ENCODE measurements at regions not wholly inside any gene's neighbourhood (a gene's known extent, or its start where the extent isn't known, plus 50 kb on each side); places are given as distances from the start of the nearest gene placed in this dataset.

- no peak overlapping the region for H3K27ac ChIP-seq
- TF ChIP-seq, protein P1, sequence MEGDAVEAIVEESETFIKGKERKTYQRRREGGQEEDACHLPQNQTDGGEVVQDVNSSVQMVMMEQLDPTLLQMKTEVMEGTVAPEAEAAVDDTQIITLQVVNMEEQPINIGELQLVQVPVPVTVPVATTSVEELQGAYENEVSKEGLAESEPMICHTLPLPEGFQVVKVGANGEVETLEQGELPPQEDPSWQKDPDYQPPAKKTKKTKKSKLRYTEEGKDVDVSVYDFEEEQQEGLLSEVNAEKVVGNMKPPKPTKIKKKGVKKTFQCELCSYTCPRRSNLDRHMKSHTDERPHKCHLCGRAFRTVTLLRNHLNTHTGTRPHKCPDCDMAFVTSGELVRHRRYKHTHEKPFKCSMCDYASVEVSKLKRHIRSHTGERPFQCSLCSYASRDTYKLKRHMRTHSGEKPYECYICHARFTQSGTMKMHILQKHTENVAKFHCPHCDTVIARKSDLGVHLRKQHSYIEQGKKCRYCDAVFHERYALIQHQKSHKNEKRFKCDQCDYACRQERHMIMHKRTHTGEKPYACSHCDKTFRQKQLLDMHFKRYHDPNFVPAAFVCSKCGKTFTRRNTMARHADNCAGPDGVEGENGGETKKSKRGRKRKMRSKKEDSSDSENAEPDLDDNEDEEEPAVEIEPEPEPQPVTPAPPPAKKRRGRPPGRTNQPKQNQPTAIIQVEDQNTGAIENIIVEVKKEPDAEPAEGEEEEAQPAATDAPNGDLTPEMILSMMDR (conservative IDR thresholded peaks at IDR 0.05) = no peak
- no peak for TF ChIP-seq ZFX (IDR thresholded peaks at IDR 0.05)
Observed at GRCh38 chr3:177824190-177824786, 627.0 kb upstream of the TBL1XR1 start.

- TF ChIP-seq, protein P1 (conservative IDR thresholded peaks at IDR 0.05) = no peak
- no peak for TF ChIP-seq ZFX (IDR thresholded peaks at IDR 0.05)
- no peak overlapping the region for H3K27ac ChIP-seq
Observed at GRCh38 chr3:177824841-177825240, 627.6 kb upstream of the TBL1XR1 start.

GRCh38 chr3:177826253-177826652 lies 629.0 kb upstream of the TBL1XR1 start:
- TF ChIP-seq, protein P1 (conservative IDR thresholded peaks at IDR 0.05) = no peak
- no peak for TF ChIP-seq ZFX (IDR thresholded peaks at IDR 0.05)
- H3K27ac ChIP-seq = no peak overlapping the region

- no peak for TF ChIP-seq ZFX (IDR thresholded peaks at IDR 0.05)
- TF ChIP-seq, protein P1 (conservative IDR thresholded peaks at IDR 0.05) = no peak
- no peak overlapping the region for H3K27ac ChIP-seq
Observed at GRCh38 chr3:177827511-177828207, 630.4 kb upstream of the TBL1XR1 start.

DNA sequence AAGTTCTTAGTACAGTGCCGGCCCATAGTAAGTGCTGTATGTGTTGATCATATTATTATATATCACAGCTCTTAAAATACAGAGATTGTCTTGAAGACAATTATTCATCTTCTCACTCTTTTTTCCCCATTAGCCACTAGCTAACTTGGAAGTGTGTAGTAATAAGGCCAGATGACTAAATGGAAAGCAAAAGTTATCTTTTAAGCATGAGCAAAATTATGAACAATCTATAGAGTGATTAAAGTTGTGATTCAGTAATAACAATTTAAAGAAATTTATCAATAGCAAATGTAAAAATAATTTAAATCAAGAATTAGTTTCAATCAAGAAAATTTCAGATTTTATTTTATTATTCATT lies 630.9 kb upstream of the TBL1XR1 start:
- TF ChIP-seq, protein P1 (conservative IDR thresholded peaks at IDR 0.05) = no peak
- no peak for TF ChIP-seq ZFX (IDR thresholded peaks at IDR 0.05)
- no peak overlapping the region for H3K27ac ChIP-seq

- H3K27ac ChIP-seq = no peak overlapping the region; the same call in 1 of the 2 replicates
- no peak for TF ChIP-seq ZFX (IDR thresholded peaks at IDR 0.05)
- TF ChIP-seq, protein P1 (conservative IDR thresholded peaks at IDR 0.05) = no peak
Observed at GRCh38 chr3:177830411-177830849, 633.1 kb upstream of the TBL1XR1 start.

DNA sequence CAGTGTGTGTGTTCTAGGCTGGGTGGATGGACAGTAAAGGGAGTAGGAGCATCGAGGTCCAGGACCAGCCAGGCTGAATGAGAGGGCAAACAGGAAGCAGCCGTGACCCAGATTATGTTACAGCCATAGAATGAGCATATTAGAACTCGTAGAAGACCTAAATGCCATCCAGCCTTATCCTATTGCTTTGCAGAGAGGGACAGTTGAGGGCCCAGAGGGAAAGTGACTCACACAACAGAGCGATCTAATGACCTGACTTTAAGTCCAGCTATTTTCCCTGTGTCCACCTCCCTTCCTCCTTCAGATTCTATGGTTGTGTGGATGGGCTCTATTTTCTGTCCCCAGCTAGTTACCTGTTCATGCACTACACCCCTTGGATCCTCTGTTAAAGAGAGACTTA lies 634.1 kb upstream of the TBL1XR1 start:
- TF ChIP-seq, protein P1 (conservative IDR thresholded peaks at IDR 0.05) = no peak
- TF ChIP-seq ZFX (IDR thresholded peaks at IDR 0.05) = no peak
- H3K27ac ChIP-seq = no peak overlapping the region; the same call in 1 of the 2 replicates

All from C4-2B (cell line).